ENCODE measurements at regions not wholly inside any gene's neighbourhood (a gene's known extent, or its start where the extent isn't known, plus 50 kb on each side); places are given as distances from the start of the nearest gene placed in this dataset.

DNA sequence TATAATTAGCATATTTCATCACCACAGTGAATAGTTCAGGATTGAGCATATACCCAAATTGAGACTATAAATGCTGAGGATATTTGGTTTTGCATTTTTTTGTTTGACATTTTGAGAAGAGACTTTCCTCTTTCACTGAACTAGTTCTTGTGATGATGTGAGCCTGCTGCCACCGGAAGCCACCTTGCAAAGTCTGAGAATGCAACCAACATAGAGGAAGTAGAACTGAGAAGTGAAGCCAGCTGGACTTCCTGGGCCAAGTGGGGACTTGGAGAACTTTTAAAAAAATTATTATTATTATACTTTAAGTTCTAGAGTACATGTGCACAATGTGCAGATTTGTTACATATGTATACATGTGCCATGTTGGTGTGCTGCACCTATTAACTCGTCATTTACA is 102.3 kb downstream of the RPE65 start:
- TF ChIP-seq, protein P1, sequence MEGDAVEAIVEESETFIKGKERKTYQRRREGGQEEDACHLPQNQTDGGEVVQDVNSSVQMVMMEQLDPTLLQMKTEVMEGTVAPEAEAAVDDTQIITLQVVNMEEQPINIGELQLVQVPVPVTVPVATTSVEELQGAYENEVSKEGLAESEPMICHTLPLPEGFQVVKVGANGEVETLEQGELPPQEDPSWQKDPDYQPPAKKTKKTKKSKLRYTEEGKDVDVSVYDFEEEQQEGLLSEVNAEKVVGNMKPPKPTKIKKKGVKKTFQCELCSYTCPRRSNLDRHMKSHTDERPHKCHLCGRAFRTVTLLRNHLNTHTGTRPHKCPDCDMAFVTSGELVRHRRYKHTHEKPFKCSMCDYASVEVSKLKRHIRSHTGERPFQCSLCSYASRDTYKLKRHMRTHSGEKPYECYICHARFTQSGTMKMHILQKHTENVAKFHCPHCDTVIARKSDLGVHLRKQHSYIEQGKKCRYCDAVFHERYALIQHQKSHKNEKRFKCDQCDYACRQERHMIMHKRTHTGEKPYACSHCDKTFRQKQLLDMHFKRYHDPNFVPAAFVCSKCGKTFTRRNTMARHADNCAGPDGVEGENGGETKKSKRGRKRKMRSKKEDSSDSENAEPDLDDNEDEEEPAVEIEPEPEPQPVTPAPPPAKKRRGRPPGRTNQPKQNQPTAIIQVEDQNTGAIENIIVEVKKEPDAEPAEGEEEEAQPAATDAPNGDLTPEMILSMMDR (IDR thresholded peaks at IDR 0.05; ENCODE audit: low read length), result no peak
- TF ChIP-seq EZH2 (IDR thresholded peaks at IDR 0.05; ENCODE audit: borderline replicate concordance, low read length), result no peak

Measured in OCI-LY1 (cell line).